Activated CD4-positive, alpha-beta memory T cell treated with anti-CD3 and anti-CD28 coated beads for 36 hours (primary cell): ENCODE measurements at regions not wholly inside any gene's neighbourhood (a gene's known extent, or its start where the extent isn't known, plus 50 kb on each side); places are given as distances from the start of the nearest gene placed in this dataset.

Experiments used
- CTCF ChIA-PET: fragments of 350-600 bp; sonication (Branson Sonifier 250); formaldehyde crosslinking; loops from one replicate; lab custom pipeline; 2021; ENCODE audit warnings: antibody characterized with exemption, inconsistent platforms; lab: Charles Lee
- POLR2A ChIA-PET: fragments of 350-600 bp; sonication (Branson Sonifier 250); formaldehyde crosslinking; loops from one replicate; lab custom pipeline; 2021; ENCODE audit warnings: antibody characterized with exemption; lab: Charles Lee
- DNase-seq: peaks from one replicate; pipeline ENCODE4 v3.0.0-alpha.2; 2020
- H3K27ac Mint-ChIP-seq: one replicate; pipeline ENCODE4 v1.8.0; 2021; ENCODE audit warnings: mixed read lengths
- H3K27me3 Mint-ChIP-seq: one replicate; pipeline ENCODE4 v1.8.0; 2021; ENCODE audit warnings: mixed read lengths
- H3K36me3 Mint-ChIP-seq: one replicate; pipeline ENCODE4 v1.8.0; 2021; ENCODE audit warnings: mixed read lengths
- H3K4me1 Mint-ChIP-seq: one replicate; pipeline ENCODE4 v1.8.0; 2021; ENCODE audit warnings: low read depth, mixed read lengths
- H3K4me3 Mint-ChIP-seq: one replicate; pipeline ENCODE4 v1.8.0; 2021; ENCODE audit warnings: mild to moderate bottlenecking, mixed read lengths
- H3K9me3 Mint-ChIP-seq: one replicate; pipeline ENCODE4 v1.8.0; 2021; ENCODE audit warnings: mixed read lengths
- intact Hi-C: fragments of 100-400 bp; cut with micrococcal nuclease; formaldehyde crosslinking; loops from one replicate; pipeline ENCODE4 v1.15.1; 2023

- H3K4me3 Mint-ChIP-seq: no peak overlapping the region
- ChIA-PET POLR2A (no interaction called here), CTCF (no interaction called here)
- H3K27me3 Mint-ChIP-seq: no peaks in the 10 kb centered on the region
- no peaks in the 10 kb centered on the region for H3K36me3 Mint-ChIP-seq
- H3K27ac Mint-ChIP-seq: no peak overlapping the region
- no peak for DNase-seq
- no peaks in the 10 kb centered on the region for H3K4me1 Mint-ChIP-seq
- peaks cover 21% of the 10 kb centered on the region for H3K9me3 Mint-ChIP-seq
- intact Hi-C loops: no loop called here
Observed at GRCh38 chr4:133081246-133081645, 67.8 kb upstream of the PCDH10 start.

GRCh38 chr4:133084421-133084820 lies 64.7 kb upstream of the PCDH10 start:
- no peaks in the 10 kb centered on the region for H3K4me1 Mint-ChIP-seq
- H3K9me3 Mint-ChIP-seq: peaks cover 5% of the 10 kb centered on the region
- H3K4me3 Mint-ChIP-seq: no peak overlapping the region
- no peaks in the 10 kb centered on the region for H3K36me3 Mint-ChIP-seq
- intact Hi-C loops: no loop called here
- ChIA-PET POLR2A (no interaction called here), CTCF (no interaction called here)
- no peaks in the 10 kb centered on the region for H3K27me3 Mint-ChIP-seq
- DNase-seq: no peak
- H3K27ac Mint-ChIP-seq: no peak overlapping the region

GRCh38 chr4:133095591-133095990 lies 53.5 kb upstream of the PCDH10 start:
- Mint-ChIP-seq H3K9me3 (peaks cover 12% of the 10 kb centered on the region), H3K27me3 (no peaks in the 10 kb centered on the region), H3K27ac (no peak overlapping the region), H3K4me3 (no peak overlapping the region), H3K4me1 (no peaks in the 10 kb centered on the region), H3K36me3 (no peaks in the 10 kb centered on the region)
- DNase-seq: no peak
- intact Hi-C loops: no loop called here
- POLR2A ChIA-PET: no interaction called here
- CTCF ChIA-PET: no interaction called here

- Mint-ChIP-seq H3K4me3 (no peak overlapping the region), H3K36me3 (no peaks in the 10 kb centered on the region), H3K27ac (no peak overlapping the region), H3K27me3 (no peaks in the 10 kb centered on the region), H3K9me3 (peaks cover 12% of the 10 kb centered on the region), H3K4me1 (no peaks in the 10 kb centered on the region)
- ChIA-PET POLR2A (no interaction called here), CTCF (no interaction called here)
- intact Hi-C loops: no loop called here
- no peak for DNase-seq
Observed at GRCh38 chr4:133096972-133097371, 52.1 kb upstream of the PCDH10 start.
